ENCODE measurements at regions not wholly inside any gene's neighbourhood (a gene's known extent, or its start where the extent isn't known, plus 50 kb on each side); places are given as distances from the start of the nearest gene placed in this dataset.
"Not testable (repeated sequence)": the region's sequence is repeated elsewhere in the genome, so short reads cannot be mapped to it uniquely, and the experiment has no call there.

GRCh38 chr4:33628296-33628695, 2616.0 kb downstream of the ARAP2 start:
- DNase-seq (ENCODE audit: low read depth): peak; percentile 6

GRCh38 chr4:33649015-33649414, 2595.3 kb downstream of the ARAP2 start:
- DNase-seq (ENCODE audit: low read depth): peak; percentile 36

GRCh38 chr4:33649471-33649870, 2594.8 kb downstream of the ARAP2 start:
- DNase-seq (ENCODE audit: low read depth): no peak

- DNase-seq (ENCODE audit: low read depth): no peak
Observed at GRCh38 chr4:33650036-33650435, 2594.3 kb downstream of the ARAP2 start.

DNA sequence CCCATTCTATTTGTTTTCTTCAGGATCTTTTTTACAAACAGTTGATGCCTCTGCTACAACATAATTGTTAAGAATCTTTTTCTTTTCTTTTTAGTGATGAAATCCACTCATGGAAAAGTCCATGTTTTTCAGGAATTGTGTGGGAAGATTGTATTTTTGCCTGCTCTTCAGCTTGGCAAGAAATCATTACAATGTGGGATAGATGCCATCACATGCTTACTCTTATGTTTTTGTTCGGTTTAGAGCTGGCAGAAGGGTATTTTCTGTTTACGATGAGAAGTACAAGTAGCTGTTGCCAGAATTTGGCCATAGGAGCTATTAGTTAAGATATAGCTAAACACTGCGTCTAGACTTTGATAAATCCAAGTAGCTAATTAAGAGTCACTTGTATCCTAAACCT, 2585.3 kb downstream of the ARAP2 start:
- no peak for DNase-seq (ENCODE audit: low read depth)

GRCh38 chr4:33661636-33662035, 2582.7 kb downstream of the ARAP2 start:
- DNase-seq (ENCODE audit: low read depth): no peak

DNA sequence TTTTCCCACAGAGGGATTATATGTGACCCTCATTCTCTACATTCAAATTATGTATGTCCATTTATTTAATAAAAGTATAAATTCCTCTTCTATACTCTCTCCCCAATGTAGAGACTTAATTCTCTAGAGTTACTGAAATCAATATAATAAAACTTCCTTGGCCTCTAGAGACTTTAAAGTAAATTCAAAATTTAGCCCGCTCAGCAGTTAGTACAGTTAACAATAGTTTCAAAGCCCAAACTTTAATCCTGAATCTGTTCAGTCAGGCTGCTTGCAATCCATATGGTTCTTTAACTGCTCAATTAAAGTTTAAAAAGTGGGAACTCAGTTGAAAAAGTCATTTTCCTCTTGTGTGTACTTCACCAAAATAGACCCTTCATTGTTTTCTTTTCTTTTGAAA, 2558.4 kb downstream of the ARAP2 start:
- DNase-seq (ENCODE audit: low read depth): no peak

GRCh38 chr4:33696041-33696440, 2548.3 kb downstream of the ARAP2 start:
- DNase-seq (ENCODE audit: low read depth): no peak

- no peak for DNase-seq (ENCODE audit: low read depth)
Observed at GRCh38 chr4:33696586-33696985, 2547.7 kb downstream of the ARAP2 start.

GRCh38 chr4:33709247-33709646, 2535.1 kb downstream of the ARAP2 start:
- DNase-seq (ENCODE audit: low read depth): no peak

DNA sequence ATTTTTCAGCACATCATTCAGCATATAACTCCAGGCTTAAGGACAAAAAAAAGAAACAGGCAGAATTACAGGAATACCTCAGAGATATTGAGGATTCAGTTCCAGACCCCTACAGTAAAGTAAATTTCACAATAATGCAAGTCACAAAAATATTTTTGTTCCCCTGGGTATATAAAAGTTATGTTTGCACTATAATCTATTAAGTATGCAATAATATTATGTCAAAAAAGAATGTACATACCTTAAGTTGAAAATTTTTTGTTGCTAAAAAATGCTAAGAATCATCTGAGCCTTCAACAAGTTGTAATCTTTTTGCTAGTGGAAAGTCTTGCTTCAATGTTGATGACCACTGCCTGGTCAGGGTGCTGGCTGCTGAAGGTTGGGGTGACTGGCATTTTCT, 2532.5 kb downstream of the ARAP2 start:
- DNase-seq (ENCODE audit: low read depth): no peak

- DNase-seq (ENCODE audit: low read depth): no peak
Observed at GRCh38 chr4:33714971-33715370, 2529.3 kb downstream of the ARAP2 start.

DNA sequence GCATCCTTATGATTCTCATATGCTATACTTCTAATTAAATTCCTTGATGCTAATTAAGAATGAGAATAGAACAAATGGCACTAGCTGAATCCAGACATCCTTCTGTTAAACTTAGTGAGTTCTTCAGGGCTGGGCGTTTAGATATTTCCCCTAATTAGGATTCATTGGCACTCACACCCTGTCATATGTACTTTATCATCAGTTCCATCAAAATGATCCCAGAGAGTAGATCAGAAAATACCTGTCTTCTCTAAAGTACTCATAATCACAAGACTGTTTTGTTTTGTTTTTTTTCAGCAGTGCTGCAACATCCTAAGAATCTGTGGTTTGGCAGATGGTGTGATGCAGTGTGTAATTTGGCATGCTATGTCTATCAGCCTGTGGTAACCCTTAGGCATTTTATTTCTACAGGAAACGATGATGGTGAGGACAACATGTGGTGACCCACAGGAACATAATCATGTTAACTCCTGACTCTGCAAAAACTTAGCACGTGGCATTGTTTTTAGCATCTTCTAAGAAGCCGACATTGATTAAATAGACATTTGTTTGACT, 2528.4 kb downstream of the ARAP2 start:
- DNase-seq (ENCODE audit: low read depth): peak; percentile 91

DNA sequence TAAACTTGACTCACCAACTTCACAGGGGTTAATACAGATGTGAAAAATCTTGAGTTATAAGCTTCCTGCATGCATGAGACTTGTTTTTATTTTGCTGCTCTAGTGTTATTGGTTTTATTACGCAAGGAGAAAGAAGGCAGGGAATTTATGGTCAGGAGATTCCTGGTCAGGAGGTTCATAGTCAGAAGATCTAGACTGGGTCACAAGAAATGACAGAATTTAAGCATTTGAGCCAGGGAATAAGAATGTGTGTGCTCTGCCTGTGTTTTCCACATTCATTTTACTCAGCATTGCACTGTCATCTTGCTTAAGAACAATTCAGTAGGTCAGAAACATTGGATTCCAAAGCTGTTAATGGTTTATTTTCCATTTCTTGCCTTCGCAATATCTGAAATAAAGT, 2522.1 kb downstream of the ARAP2 start:
- DNase-seq (ENCODE audit: low read depth): peak; percentile 85

DNA sequence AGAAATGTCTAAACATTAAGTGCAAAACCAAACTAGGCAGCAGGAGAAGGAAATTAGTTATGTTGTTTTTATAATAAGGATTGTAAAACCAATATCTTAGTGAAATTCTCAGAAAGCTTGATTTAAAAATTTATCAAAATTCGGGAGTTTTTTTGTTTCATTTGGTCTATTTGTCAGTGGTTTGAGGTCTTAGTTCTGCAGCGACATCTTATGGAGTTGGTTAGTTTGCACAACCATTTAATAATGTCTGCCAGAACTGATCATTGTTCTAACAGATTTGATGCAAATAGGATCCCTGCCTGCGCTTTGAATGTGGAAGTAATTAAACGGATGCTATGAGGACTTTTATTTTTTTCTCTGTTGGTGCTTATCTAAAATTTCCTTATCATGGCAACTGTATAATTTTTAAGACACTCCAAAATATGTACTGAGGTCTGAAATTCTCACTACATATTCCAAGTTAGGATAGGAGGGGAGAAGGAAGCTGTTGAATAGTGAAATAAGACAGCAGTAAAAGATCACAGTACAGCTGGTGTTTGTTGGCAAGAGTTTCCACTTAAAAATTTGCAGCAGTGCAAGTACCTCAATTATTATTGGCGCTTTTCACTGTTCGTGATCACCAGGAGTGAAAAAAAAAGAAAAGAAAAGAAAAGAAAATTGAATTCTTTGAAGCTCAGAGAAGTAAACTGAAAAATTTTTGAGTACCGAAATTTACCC, 2521.4 kb downstream of the ARAP2 start:
- no peak for DNase-seq (ENCODE audit: low read depth)

DNA sequence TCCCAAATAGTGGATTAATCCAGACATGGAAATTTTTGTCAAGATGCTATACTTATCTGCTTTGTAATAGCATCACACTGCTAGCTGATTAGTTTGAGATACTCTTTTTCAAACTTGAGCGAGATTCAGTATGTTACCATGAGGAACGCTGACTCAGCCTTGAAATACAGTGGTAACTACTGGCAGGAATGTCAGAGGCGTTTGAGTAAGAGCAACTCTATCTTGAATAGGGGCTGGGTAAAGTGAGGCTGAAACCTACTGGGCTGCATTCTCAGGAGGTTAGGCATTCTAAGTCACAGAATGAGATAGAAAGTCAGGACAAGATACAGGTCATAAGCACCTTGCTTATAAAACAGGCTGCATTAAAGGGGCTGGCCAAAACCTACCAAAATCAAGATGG, 2519.6 kb downstream of the ARAP2 start:
- DNase-seq (ENCODE audit: low read depth): no peak

- DNase-seq (ENCODE audit: low read depth): no peak
Observed at GRCh38 chr4:33725861-33726260, 2518.5 kb downstream of the ARAP2 start.

DNA sequence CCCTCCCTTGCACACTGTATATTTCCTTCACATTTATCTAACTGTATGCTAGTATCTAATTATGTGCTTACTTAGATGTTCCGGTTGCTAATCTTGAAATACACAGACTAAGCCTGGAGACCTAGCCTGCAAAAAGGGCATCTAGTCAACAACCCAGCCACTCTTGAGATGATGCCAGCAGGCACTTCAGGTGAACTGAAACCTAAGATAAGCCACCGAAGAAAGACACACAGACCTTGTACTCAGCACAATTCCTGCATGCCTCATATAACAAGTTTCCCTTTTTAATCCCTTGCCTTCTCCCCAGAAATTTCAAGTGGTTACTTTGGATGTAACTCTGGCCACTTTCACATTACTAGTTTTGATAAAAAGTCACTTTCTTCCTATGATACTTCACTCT, 2506.6 kb downstream of the ARAP2 start:
- no peak for DNase-seq (ENCODE audit: low read depth)

DNA sequence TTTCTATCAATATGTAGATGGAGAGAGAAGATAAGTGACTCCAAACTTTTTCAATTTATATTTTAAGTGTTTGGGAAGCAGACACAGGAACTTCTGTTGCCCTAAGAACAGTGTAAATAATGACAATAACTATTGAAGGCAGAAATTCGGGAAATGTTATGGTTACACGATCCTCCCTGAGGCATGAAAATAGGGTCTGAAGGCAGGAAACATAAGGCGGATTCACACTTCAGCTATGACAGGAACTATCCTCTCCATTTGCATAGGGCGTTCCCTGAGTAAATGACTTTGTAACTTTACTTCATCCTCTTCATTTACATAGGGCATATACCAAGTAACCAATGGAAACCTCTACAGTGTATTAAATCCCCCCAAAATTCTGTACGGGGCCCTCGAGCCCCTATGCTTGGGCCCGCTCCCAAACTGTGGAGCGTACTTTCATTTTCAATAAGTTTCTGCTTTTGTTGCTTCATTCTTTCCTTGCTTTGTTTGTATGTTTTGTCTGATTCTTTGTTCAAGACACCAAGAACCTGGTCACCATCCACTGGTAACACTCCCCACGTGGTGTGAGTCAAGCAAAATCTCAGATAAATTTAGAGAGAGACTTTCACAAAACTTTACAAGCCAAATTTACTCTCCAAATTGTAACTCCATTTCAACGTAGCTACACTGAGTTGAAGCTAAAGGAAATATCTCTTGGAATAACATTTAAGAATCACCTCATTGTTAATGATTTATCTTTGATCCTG, 2504.3 kb downstream of the ARAP2 start:
- DNase-seq (ENCODE audit: low read depth): no peak

GRCh38 chr4:33740871-33741270, 2503.4 kb downstream of the ARAP2 start:
- DNase-seq (ENCODE audit: low read depth): not testable (repeated sequence)

DNA sequence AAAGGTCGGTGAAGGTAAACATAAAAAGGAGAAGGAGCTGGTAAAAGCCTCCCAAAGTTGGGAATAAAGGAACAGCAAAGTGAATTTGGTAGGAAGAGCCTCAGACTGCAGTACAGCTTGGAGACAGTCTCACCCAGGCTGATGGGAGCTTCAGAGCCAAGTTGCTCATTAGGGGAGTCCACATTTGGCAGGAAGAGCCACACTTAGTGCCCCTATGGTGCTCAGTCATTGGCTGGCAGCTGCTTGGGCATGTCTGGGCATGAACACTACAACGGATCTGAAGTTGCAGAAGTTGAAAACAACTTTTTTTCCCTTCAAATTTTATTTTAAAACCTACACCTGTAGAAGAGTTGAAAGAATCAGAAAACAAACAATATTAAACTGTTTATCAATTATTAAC, 2497.3 kb downstream of the ARAP2 start:
- DNase-seq (ENCODE audit: low read depth): no peak

DNA sequence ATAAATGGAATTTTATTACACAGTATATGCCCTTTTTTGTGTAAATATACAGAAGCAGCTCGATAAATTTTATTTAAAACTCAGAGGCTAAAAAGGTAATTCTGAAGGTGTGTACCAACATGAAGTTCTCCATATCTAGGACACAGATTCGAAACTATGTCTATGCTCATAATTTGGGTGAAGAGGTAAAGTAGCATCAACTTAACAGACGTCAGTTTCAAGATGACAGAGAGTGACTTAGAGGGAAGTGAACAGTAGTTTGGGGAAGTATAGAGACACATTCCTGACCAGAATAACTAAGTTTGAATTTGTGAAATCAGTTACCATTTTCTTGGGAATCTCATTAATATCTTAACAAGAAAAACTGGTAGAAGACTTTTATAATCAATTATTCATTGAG, 2493.3 kb downstream of the ARAP2 start:
- DNase-seq (ENCODE audit: low read depth): no peak

DNA sequence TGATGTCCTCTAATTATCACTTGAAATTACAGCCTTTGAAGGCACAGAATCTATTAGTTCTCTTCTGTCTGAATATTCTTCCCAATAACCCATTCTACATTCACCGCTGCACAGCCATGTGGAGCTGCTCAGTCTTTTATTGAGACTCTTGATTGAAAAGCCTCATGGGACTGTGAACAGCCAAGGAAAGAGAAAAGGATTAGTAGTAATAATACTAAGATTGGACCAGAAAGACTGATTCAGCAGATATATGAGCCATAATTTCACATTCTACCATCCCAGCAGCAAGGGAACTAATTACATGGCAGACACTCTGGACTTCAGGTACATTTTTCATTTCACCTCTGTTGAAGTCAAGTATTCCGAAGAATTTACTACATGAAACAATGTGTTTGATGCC, 2471.7 kb downstream of the ARAP2 start:
- no peak for DNase-seq (ENCODE audit: low read depth)
